Lung (tissue), 11 donors: ENCODE measurements at regions not wholly inside any gene's neighbourhood (a gene's known extent, or its start where the extent isn't known, plus 50 kb on each side); places are given as distances from the start of the nearest gene placed in this dataset.

Experiments
- ATAC-seq: fragments of 200-7000 bp; cut with Tn5 transposase; one replicate; pipeline ENCODE4 v1.9.1; 2020; ENCODE audit warnings: moderate number of reproducible peaks; ENCODE audit not compliant: insufficient read depth, low FRiP score
- DNase-seq, 3 donors: peaks; one replicate each; pipeline ENCODE4 v3.0.0-alpha.2; 2013 to 2017
- H3K27ac ChIP-seq, 2 donors: one replicate each; pipeline ENCODE4 v1.5.1; 2013; ENCODE audit warnings: mild to moderate bottlenecking in 2 of 2, moderate library complexity in 2 of 2, control low read depth in 1 of 2, inconsistent platforms in 1 of 2, low read depth in 1 of 2, low read length in 1 of 2
- H3K27me3 ChIP-seq, 3 donors: one replicate each; pipeline ENCODE4 v1.5.1; 2013; ENCODE audit warnings: low read length in 2 of 3; ENCODE audit not compliant: control insufficient read depth in 3 of 3, insufficient read depth in 3 of 3
- H3K36me3 ChIP-seq, 4 donors: one replicate each; pipeline ENCODE4 v1.5.1; 2013; ENCODE audit warnings: low read length in 4 of 4, mild to moderate bottlenecking in 1 of 4, moderate library complexity in 1 of 4; ENCODE audit not compliant: control insufficient read depth in 4 of 4, insufficient read depth in 4 of 4
- H3K4me1 ChIP-seq, 5 donors: one replicate each; pipeline ENCODE4 v1.5.1; 2013; ENCODE audit warnings: low read length in 5 of 5, mild to moderate bottlenecking in 2 of 5, moderate library complexity in 1 of 5; ENCODE audit not compliant: control insufficient read depth in 5 of 5, insufficient read depth in 5 of 5
- H3K4me3 ChIP-seq: one replicate; pipeline ENCODE4 v1.5.1; 2013; ENCODE audit warnings: mild to moderate bottlenecking, control low read depth, moderate library complexity
- H3K9ac ChIP-seq, 2 donors: one replicate each; pipeline ENCODE4 v1.5.1; 2013; ENCODE audit warnings: low read length in 2 of 2, control low read depth in 1 of 2; ENCODE audit not compliant: insufficient read depth in 1 of 2
- H3K9me3 ChIP-seq, 4 donors: one replicate each; pipeline ENCODE4 v1.5.1; 2013; ENCODE audit warnings: low read length in 3 of 4, mild to moderate bottlenecking in 1 of 4, moderate library complexity in 1 of 4; ENCODE audit not compliant: control insufficient read depth in 4 of 4, insufficient read depth in 3 of 4
- CTCF ChIP-seq: IDR thresholded peaks from 2 replicates; pipeline ENCODE4 v1.5.1; 2012; ENCODE audit warnings: mild to moderate bottlenecking; ENCODE audit errors: control extremely low read depth, extremely low read depth
- WGBS, 2 donors: extraction: QIAGEN DNeasy Blood & Tissue Kit; methylation state at CpG; one replicate each; pipeline ENCODE4 v1.1.7; 2013; 5-methylcytosine and 5-hydroxymethylcytosine counted together
- donor health status: control.
- donor health status: control.
- donor health status: Bipolar disorder and iron deficiency.
- donor health status: healthy.
- donor health status: DM: yes; HTN: yes; CAD: no.

- Histone ChIP-seq H3K27me3 (no peaks in the 10 kb centered on the region), H3K9me3 (peaks cover 0 to 3% (median 0%) of the 10 kb centered on the region in 4 donors), H3K4me1 (peaks cover 0 to 33% (median 0%) of the 10 kb centered on the region in 5 donors), H3K4me3 (no peak overlapping the region), H3K36me3 (no peaks in the 10 kb centered on the region), H3K9ac (no peak overlapping the region), H3K27ac (no peak overlapping the region)
- WGBS, 2 donors: 96% methylated on average over 3 of the region's 3 CpGs
- no peak for TF ChIP-seq CTCF
- DNase-seq: no peak
- ATAC-seq: no peak
Measured at GRCh38 chr1:60560701-60561100, 487.1 kb upstream of the C1orf87 start.

- DNase-seq (no peak), ATAC-seq (no peak)
- TF ChIP-seq CTCF: no peak
- Histone ChIP-seq H3K27ac (no peak overlapping the region), H3K4me1 (peaks cover 0 to 14% (median 0%) of the 10 kb centered on the region in 5 donors), H3K4me3 (no peak overlapping the region), H3K9me3 (peaks cover 0 to 3% (median 0%) of the 10 kb centered on the region in 4 donors), H3K27me3 (no peaks in the 10 kb centered on the region), H3K36me3 (no peaks in the 10 kb centered on the region), H3K9ac (no peak overlapping the region)
- 35 to 52% methylated on average over 2 of the region's 2 CpGs for WGBS, 2 donors
Measured at GRCh38 chr1:60558236-60558635, 484.7 kb upstream of the C1orf87 start.

- no peak for ATAC-seq
- TF ChIP-seq CTCF: no peak
Measured at GRCh38 chr1:60553730-60554129, 480.2 kb upstream of the C1orf87 start.

GRCh38 chr1:60547821-60548220, 474.3 kb upstream of the C1orf87 start:
- no peak overlapping the region for H3K9ac ChIP-seq
- H3K36me3 ChIP-seq: no peaks in the 10 kb centered on the region
- H3K4me1 ChIP-seq: no peaks in the 10 kb centered on the region
- H3K9me3 ChIP-seq: no peaks in the 10 kb centered on the region
- no peak for DNase-seq
- no peaks in the 10 kb centered on the region for H3K27me3 ChIP-seq
- no peak for ATAC-seq
- 79 to 89% methylated on average over 4 of the region's 4 CpGs for WGBS, 2 donors
- H3K4me3 ChIP-seq: no peak overlapping the region
- TF ChIP-seq CTCF: no peak
- no peak overlapping the region for H3K27ac ChIP-seq

More at GRCh38 chr1:60553730-60554129, 480.2 kb upstream of the C1orf87 start:
- no peaks in the 10 kb centered on the region for H3K4me1 ChIP-seq
- no peak overlapping the region for H3K9ac ChIP-seq
- DNase-seq: no peak
- no peaks in the 10 kb centered on the region for H3K27me3 ChIP-seq
- H3K9me3 ChIP-seq: peaks cover 0 to 3% (median 0%) of the 10 kb centered on the region in 4 donors
- H3K36me3 ChIP-seq: no peaks in the 10 kb centered on the region
- WGBS, 2 donors: 95 to 96% methylated on average over 2 of the region's 2 CpGs
- no peak overlapping the region for H3K4me3 ChIP-seq
- H3K27ac ChIP-seq: no peak overlapping the region
